CD4-positive, alpha-beta T cell treated with Interleukin-17A for 1 hour (primary cell): ENCODE measurements at regions not wholly inside any gene's neighbourhood (a gene's known extent, or its start where the extent isn't known, plus 50 kb on each side); places are given as distances from the start of the nearest gene placed in this dataset.

ENCODE experiments used
- DNase-seq: peaks from one replicate; pipeline ENCODE4 v3.0.0-alpha.2; 2020

GRCh38 chr10:42952931-42953683, 123.8 kb upstream of the RET start:
- no peak for DNase-seq

DNA sequence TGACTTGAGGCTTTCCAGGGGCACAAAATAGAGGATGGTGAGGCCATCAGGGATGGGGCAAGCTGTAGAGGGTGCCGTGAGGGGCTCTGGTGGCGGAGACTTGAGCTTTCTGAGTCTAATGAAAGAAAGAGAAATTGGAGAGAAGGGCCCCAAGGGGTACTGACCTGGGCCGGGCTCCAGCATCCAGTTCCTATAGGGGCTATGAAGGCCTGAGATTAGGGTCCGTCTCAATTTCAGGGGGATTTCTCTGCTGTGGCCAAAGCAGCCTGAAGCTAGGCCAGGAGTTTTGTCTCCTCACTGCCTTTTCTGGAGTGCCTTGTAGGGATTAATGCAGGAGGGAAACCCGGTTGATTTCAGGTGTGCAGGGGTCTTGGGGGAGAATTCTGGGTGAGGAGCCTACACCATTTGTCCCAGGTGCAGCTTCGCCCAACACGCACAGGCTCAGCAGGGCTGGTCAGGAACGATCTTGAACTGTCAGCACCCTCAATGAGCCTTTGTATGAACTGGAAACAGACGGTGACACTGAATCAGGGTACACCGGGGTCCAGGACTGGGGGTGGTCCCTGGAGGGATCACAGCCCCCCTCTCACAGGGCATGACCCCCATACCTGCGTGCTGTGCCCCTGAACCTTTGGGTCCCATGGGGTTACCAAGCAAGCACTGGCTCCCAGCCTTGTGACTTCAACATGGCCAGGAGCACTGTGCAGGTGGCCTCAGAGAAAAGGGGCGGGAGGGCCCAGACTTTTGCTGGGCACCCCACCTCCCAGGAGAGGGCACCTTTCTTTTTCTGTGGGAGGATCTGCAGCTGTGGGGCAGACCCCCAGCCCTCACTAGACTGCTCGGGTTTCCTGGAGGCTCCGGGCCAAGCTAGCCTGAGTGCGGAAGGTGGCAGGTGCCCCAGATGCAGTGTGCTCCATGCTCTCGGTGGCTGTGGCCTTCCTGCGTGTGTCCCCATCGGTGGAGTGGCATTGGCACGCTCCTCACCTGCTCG, 122.9 kb upstream of the RET start:
- no peak for DNase-seq

- DNase-seq, result no peak
Observed at GRCh38 chr10:42954766-42955492, 121.9 kb upstream of the RET start.

GRCh38 chr10:42955493-42955889, 121.4 kb upstream of the RET start:
- DNase-seq, result no peak

DNA sequence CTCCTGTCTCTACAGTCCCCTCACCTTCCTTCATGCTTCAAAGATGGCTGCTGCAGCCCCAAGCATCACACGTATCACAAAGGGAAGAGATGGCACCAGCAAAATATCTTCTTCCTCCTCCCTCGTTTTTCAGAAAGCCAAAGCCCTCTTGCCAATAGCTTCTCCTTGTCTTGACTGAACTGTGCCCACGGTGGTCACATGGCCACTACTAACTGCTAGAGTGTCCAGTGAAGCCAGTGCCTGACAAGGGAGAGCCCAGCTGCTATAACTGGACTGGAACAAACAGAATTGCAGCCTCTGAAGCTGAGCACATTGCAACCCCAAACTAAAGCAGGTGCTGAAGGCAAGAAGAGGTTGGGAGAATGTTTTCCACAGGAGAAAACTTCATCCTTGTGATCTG, 120.8 kb upstream of the RET start:
- DNase-seq, result no peak

- no peak for DNase-seq
Observed at GRCh38 chr10:42958142-42958868, 118.6 kb upstream of the RET start.

DNA sequence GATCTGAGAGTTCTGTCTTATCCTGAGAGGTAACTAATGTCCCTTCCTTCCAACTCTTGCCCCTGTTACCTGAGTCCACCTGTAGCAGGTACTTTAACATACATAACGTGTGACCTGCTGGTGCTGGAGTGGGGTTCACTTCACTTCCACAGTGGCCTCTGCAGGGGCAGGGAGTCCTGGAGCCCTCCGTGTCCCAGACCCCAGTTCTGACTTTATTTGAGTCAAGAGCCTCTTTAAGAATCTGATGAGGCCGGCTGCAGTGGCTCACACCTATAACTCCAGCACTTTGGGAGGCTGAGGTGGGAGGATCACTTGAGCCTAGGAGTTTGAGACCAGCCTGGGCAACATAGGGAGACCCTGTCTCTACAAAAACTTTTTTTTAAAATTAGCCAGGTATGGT, 117.0 kb upstream of the RET start:
- DNase-seq, result no peak

DNA sequence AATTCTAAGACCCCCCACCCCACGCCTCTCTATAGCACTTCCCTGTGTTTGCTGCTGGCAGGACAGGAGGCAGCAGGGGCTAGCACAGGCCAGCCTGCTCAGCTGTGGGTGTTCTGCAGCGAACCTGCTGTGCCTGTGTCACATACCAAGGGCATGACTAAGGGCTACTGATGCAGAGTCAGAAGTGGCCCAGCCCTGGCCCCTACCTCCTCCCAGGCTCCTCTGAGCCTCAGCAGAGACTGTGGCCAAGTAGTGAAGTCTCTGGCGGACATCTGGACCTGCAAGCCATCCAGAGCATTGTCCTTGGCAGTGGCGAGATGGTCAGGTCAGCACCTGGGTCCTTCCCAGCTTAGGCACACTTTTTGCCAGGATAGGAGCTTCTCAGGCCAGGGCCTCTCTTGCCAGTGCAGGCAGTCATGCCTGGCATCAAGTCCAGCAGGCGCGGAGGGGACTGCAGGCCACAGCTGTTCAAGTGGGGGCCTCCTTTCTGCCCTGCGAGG, 116.3 kb upstream of the RET start:
- DNase-seq, result no peak

DNA sequence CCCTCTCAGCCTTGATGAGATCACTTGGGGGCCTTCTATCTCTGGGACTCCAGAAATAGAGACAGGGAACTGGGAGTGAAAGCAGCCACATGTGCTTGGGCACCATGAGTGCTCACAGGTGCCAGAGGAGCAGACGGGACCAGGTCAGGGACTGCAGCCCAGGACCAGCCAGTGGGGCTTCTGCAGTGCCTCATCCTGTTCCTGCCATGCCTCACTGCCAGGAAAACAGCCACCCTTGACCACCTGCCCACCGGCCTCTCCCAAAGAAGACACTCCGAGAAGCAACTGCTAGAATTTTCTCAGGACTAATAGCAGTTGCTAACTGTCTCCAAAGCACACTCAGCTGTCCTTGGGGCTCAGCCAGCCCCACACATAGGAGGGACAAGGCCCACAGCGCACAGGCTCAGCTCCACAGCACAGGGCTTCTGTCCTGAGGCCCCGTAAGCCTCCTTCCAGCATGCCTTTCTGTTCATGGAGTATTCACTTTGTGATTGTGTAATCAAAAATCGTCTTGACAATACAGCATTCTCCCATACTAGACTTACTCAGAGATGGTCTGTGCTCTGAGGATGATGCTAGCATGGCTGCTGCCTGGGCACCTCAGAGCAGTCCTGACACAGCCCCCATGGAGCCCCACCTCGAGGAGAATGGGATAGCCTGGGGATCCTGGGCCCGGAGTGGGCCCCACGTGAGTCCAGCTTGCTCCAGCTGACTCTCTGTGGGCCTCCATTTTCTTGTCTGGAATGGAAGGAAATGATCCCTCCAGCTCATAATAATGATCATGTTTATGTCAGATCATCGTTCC, 115.7 kb upstream of the RET start:
- no peak for DNase-seq

- DNase-seq, result no peak
Observed at GRCh38 chr10:42961796-42962109, 115.1 kb upstream of the RET start.

- DNase-seq, result no peak
Observed at GRCh38 chr10:42962110-42962901, 114.6 kb upstream of the RET start.

DNA sequence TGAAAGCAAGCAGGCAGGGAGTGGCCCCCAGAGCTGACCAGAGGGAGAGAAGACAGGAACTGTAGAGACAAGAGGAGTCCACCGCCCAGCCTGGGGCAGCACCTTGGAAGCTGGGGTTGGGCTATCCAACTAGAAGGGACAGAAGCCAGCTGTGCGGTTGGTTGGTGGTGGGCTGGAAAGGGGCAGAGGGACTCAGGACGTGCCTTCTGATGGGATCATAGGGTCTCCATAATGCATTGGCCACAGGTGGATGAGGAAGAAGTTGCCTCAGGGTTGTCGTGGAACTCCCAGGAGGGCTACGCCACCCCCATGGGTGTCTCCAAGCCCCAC, 114.0 kb upstream of the RET start:
- no peak for DNase-seq

DNA sequence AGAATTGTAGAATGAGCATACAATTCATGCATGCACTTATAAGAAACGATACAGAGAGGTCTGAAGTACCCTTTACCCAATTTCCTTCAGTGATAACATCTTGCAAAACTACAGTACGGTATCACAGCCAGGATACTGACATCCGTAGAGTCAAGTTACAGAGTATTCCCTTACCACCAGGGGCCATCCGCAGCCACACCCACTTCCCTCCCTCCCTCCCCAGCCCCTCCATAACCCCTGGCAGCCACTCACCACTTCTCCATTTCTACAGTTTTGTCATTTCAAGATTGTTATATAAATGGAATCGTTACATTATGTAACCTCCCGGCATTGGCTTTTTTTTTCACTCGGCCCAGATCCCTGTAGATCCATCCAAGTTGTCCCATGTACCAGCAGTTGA, 113.6 kb upstream of the RET start:
- no peak for DNase-seq

DNA sequence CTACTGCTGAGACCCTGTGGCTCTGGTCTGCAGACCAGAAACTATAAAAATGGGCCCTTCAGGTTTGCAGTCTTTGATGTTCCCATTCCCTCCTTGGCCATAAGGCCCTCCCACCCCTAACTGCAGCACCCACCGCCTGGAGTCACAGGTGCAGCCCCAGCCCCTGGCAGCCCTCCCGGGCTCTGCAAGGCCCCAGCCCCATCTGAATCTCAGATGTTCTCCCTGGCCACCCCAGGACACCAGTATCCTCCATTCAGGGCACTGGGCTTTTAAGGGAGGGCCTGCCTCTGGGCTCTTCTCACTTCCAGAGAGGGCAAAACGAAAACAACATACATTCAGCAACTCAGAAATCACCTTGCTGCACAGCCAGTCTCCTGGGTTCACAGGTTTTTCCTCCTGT, 107.7 kb upstream of the RET start:
- DNase-seq, result no peak

- no peak for DNase-seq
Observed at GRCh38 chr10:42969909-42970308, 107.0 kb upstream of the RET start.

- DNase-seq, result no peak
Observed at GRCh38 chr10:42970451-42971250, 106.2 kb upstream of the RET start.

GRCh38 chr10:42971251-42971599, 105.6 kb upstream of the RET start:
- no peak for DNase-seq

- no peak for DNase-seq
Observed at GRCh38 chr10:42972946-42973345, 103.9 kb upstream of the RET start.

DNA sequence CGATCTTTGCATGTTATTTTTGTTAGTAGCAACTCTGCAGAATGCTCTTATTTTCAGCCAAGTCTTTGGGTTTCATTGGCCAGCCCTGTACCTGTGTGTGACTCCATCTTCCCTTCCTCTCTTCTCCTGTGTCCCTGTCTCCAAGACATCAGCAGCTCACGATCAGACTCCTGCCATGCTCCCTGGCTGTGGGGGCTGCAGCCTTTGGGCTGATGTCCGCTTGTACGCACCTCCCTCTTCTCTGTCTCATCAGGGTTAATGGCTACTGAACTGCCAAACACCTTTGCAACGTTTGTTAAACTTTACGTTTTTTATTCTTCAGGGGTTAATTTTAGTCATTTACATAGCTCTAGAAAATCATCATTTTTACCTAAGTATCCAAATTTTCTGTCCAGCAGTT, 103.5 kb upstream of the RET start:
- no peak for DNase-seq
